ENCODE measurements at regions not wholly inside any gene's neighbourhood (a gene's known extent, or its start where the extent isn't known, plus 50 kb on each side); places are given as distances from the start of the nearest gene placed in this dataset.
"Not testable (repeated sequence)": the region's sequence is repeated elsewhere in the genome, so short reads cannot be mapped to it uniquely, and the experiment has no call there.

GRCh38 chr4:101418466-101418865 is 71.1 kb upstream of the PPP3CA start:
- DNase-seq (ENCODE audit: low spot score), result no peak

GRCh38 chr4:101418055-101418454 is 70.7 kb upstream of the PPP3CA start:
- DNase-seq (ENCODE audit: low spot score), result no peak

DNA sequence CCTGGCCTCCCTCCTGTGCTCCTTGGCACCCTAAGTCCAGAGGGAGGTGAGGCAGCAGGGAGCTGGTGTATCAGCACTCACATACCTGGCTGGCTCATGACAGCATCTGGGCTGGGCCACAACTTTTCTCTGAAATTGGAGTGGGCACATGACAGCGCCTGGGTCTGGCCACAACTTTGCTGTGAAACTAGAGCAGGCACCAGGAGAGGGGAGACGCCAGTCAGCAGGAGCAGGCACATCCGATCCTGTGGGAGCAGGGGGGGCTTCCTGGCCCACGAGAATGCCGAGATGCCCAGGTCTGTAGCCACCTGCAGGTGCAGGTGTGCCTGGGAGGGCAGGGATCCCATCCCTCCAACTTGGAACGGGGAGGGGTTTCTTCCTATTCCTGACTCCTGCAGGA is 69.7 kb upstream of the PPP3CA start:
- DNase-seq (ENCODE audit: low spot score), result no peak

GRCh38 chr4:101415962-101416361 is 68.6 kb upstream of the PPP3CA start:
- no peak for DNase-seq (ENCODE audit: low spot score)

- no peak for DNase-seq (ENCODE audit: low spot score)
These were observed 67.2 kb upstream of the PPP3CA start for GRCh38 chr4:101414496-101414895.

DNA sequence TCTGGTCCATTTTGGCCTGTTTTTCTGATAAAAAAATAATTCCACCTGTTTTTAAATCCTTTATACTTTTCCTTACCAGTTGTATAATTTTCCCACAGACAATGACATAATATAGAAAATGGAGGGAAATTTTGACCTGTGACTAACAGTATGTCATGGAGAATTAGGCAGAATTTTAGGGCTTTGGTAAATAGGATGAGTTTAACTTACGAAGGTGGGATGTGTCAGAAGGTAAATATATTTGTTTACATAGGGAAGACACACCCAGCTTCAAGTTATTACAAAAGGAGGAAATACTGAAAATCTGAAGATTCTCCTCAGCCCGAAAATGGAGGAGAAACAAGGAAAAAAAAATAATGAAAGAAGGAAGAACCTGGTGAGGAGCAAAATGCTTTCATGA is 64.6 kb upstream of the PPP3CA start:
- DNase-seq (ENCODE audit: low spot score), result no peak

- not testable (repeated sequence) for DNase-seq (ENCODE audit: low spot score)
These were observed 64.1 kb upstream of the PPP3CA start for GRCh38 chr4:101411281-101411910.

DNA sequence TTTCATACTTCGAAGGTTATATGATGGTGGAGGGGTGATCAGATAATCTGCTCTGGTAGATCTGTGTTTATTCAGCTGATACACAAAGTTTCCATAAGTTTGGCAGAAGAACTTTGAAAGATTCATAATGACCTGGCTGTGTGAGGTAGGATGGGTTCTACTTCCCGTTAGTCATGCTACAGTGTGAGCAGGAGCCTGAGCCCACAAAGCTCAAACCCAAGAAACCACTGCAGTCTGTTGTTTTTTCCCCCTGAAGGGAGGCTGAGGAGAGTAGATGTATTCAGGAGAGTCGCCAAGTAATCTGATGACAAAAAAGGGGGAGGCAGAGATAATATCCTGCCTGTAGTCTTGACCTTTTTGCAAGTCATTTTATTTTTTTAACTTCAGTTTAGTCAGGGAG is 52.8 kb upstream of the PPP3CA start:
- no peak for DNase-seq (ENCODE audit: low spot score)

DNA sequence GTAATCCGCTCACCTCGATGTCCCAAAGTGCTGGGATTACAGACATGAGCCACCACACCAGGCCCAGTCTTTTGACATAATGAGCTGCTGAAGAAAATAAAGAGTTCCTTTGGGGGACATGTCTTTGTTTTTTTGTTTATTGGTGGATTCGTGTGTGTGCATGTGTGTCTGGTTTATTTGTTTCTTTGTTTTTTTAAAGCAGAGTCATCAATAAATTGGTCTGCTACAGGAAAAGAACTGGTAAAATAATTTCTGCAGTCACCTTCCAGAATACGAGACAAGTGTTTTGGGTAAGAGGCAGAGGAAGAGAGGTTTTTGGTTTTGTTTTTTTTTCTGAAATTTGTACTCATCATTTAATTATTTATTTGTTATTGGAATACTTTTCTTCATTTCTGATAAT is 51.5 kb upstream of the PPP3CA start:
- no peak for DNase-seq (ENCODE audit: low spot score)
